ENCODE measurements at regions not wholly inside any gene's neighbourhood (a gene's known extent, or its start where the extent isn't known, plus 50 kb on each side); places are given as distances from the start of the nearest gene placed in this dataset.

GRCh38 chr5:25892211-25892610, 1146.2 kb downstream of the CDH9 start:
- TF ChIP-seq CTCF (IDR thresholded peaks at IDR 0.05; ENCODE audit: low read length) (no peak), EZH2 (optimal IDR thresholded peaks at IDR 0.05; ENCODE audit: low read depth, low read length) (no peak), EZH2phosphoT487 (IDR thresholded peaks at IDR 0.05; ENCODE audit: low read length) (no peak)

All from MM.1S (cell line).